ENCODE measurements at regions not wholly inside any gene's neighbourhood (a gene's known extent, or its start where the extent isn't known, plus 50 kb on each side); places are given as distances from the start of the nearest gene placed in this dataset.

DNA sequence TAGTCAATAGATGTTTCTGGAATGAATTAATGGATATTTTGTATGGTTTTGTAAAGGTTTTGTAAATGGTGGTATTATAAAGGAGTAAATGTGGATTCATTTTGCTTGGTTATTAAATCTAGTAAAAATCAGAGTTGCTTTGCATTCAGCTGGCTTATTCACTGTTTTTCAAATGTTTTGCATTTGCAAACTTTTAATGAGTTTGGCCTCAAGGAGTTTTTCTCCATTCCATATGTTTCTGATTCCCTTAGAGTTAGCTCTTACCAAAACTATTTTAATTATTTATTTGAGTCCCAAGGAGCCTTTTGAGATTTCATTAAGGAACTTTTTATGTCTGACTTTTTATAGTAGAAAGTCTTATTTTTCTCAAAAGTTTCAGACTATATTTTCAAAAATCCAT, 992.2 kb downstream of the DIPK2A start:
- H2AFZ ChIP-seq (ENCODE audit: insufficient read depth, low read depth, low read length, poor library complexity, severe bottlenecking) = no peak overlapping the region
- no peak overlapping the region for H3K9ac ChIP-seq (ENCODE audit: insufficient read depth, low read length, poor library complexity, severe bottlenecking)
- no peaks in the 10 kb centered on the region for H3K36me3 ChIP-seq (replicated peaks in 1 of 2; ENCODE audit: control insufficient read depth in 1 of 2, insufficient read depth in 2 of 2, low read length in 2 of 2)
- no peaks in the 10 kb centered on the region for H3K4me1 ChIP-seq (ENCODE audit: control insufficient read depth in 1 of 2, insufficient read depth in 2 of 2, low read length in 2 of 2)
- H3K4me3 ChIP-seq (replicated peaks in 1 of 3; ENCODE audit: low read depth in 2 of 3, low read length in 3 of 3) = no peak overlapping the region
- no peaks in the 10 kb centered on the region for H3K79me2 ChIP-seq (ENCODE audit: insufficient read depth, low read length)
- no peaks in the 10 kb centered on the region for H3K9me3 ChIP-seq (replicated peaks in 1 of 2; ENCODE audit: control insufficient read depth in 1 of 2, insufficient read depth in 1 of 2, low read length in 2 of 2)
- no peak overlapping the region for H3K27ac ChIP-seq (ENCODE audit: low read depth in 1 of 2, low read length in 2 of 2)
- DNase-seq = no peak
- no peaks in the 10 kb centered on the region for H4K20me1 ChIP-seq (ENCODE audit: insufficient read depth, low read length)
- TF ChIP-seq, protein P1, sequence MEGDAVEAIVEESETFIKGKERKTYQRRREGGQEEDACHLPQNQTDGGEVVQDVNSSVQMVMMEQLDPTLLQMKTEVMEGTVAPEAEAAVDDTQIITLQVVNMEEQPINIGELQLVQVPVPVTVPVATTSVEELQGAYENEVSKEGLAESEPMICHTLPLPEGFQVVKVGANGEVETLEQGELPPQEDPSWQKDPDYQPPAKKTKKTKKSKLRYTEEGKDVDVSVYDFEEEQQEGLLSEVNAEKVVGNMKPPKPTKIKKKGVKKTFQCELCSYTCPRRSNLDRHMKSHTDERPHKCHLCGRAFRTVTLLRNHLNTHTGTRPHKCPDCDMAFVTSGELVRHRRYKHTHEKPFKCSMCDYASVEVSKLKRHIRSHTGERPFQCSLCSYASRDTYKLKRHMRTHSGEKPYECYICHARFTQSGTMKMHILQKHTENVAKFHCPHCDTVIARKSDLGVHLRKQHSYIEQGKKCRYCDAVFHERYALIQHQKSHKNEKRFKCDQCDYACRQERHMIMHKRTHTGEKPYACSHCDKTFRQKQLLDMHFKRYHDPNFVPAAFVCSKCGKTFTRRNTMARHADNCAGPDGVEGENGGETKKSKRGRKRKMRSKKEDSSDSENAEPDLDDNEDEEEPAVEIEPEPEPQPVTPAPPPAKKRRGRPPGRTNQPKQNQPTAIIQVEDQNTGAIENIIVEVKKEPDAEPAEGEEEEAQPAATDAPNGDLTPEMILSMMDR (IDR thresholded peaks at IDR 0.05) = no peak
- no peaks in the 10 kb centered on the region for H3K27me3 ChIP-seq (ENCODE audit: control insufficient read depth in 2 of 2, insufficient read depth in 2 of 2, low read length in 2 of 2)
- H3K4me2 ChIP-seq (replicated peaks; ENCODE audit: extremely low read depth, low read length, poor library complexity, severe bottlenecking) = no peak overlapping the region
- Mint-ChIP-seq H3K27me3 (ENCODE audit: low read depth in 3 of 3) (no peaks in the 10 kb centered on the region), H3K9me3 (peaks cover 0 to 8% (median 6%) of the 10 kb centered on the region in 7 donors), H3K27ac (no peak overlapping the region), H3K4me1 (no peaks in the 10 kb centered on the region), H3K36me3 (no peaks in the 10 kb centered on the region), H3K4me3 (no peak overlapping the region)
- intact Hi-C loops (cut with micrococcal nuclease) = no loop called here

DNA sequence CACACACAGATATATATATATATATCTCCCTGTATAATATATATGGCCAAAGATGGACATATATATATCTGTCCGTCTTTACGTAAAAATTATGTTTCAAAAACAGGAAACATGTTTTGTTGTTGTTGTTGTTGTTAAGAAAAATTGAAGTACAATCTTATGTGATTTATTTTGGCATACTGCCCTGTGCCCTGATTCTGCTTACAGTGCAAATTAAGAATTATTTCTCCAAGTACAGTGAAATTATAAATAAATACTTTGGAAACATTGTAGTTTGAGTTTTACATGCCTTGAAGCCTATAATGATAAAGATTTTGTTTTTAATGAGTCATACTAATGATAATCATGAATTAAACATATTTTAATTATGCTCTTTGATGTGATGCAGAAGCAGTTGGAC, 994.9 kb downstream of the DIPK2A start:
- intact Hi-C loops (cut with micrococcal nuclease) = no loop called here
- no peak overlapping the region for H3K27ac Mint-ChIP-seq
- WGBS (ENCODE audit: insufficient coverage) = no CpG with 5 or more reads among the region's 2 CpGs
- no peak overlapping the region for H3K4me2 ChIP-seq (replicated peaks; ENCODE audit: extremely low read depth, low read length, poor library complexity, severe bottlenecking)
- H3K9me3 ChIP-seq (replicated peaks in 1 of 2; ENCODE audit: control insufficient read depth in 1 of 2, insufficient read depth in 1 of 2, low read length in 2 of 2) = no peaks in the 10 kb centered on the region
- H3K4me1 Mint-ChIP-seq = no peaks in the 10 kb centered on the region
- H4K20me1 ChIP-seq (ENCODE audit: insufficient read depth, low read length) = no peaks in the 10 kb centered on the region
- no peak overlapping the region for H3K4me3 ChIP-seq (replicated peaks in 1 of 3; ENCODE audit: low read depth in 2 of 3, low read length in 3 of 3)
- no peaks in the 10 kb centered on the region for H3K27me3 ChIP-seq (ENCODE audit: control insufficient read depth in 2 of 2, insufficient read depth in 2 of 2, low read length in 2 of 2)
- H3K9me3 Mint-ChIP-seq = peaks cover 0 to 7% (median 5%) of the 10 kb centered on the region in 7 donors
- H3K9ac ChIP-seq (ENCODE audit: insufficient read depth, low read length, poor library complexity, severe bottlenecking) = no peak overlapping the region
- no peaks in the 10 kb centered on the region for H3K4me1 ChIP-seq (ENCODE audit: control insufficient read depth in 1 of 2, insufficient read depth in 2 of 2, low read length in 2 of 2)
- H3K36me3 ChIP-seq (replicated peaks in 1 of 2; ENCODE audit: control insufficient read depth in 1 of 2, insufficient read depth in 2 of 2, low read length in 2 of 2) = no peaks in the 10 kb centered on the region
- no peak overlapping the region for H2AFZ ChIP-seq (ENCODE audit: insufficient read depth, low read depth, low read length, poor library complexity, severe bottlenecking)
- no peaks in the 10 kb centered on the region for H3K36me3 Mint-ChIP-seq
- TF ChIP-seq, protein P1 (IDR thresholded peaks at IDR 0.05) = no peak
- DNase-seq = no peak
- no peaks in the 10 kb centered on the region for H3K27me3 Mint-ChIP-seq (ENCODE audit: low read depth in 3 of 3)
- no peak overlapping the region for H3K27ac ChIP-seq (ENCODE audit: low read depth in 1 of 2, low read length in 2 of 2)
- H3K4me3 Mint-ChIP-seq = no peak overlapping the region
- no peaks in the 10 kb centered on the region for H3K79me2 ChIP-seq (ENCODE audit: insufficient read depth, low read length)

All from CD14-positive monocyte (primary cell).